Esophagus squamous epithelium (tissue), 4 donors: ENCODE measurements at regions not wholly inside any gene's neighbourhood (a gene's known extent, or its start where the extent isn't known, plus 50 kb on each side); places are given as distances from the start of the nearest gene placed in this dataset.

Source experiments
- POLR2A ChIP-seq, 4 donors: fragments of 450-650 bp; IDR thresholded peaks; one replicate each; pipeline ENCODE4 v1.6.1; 2017; ENCODE audit warnings: antibody characterized with exemption in 4 of 4, mild to moderate bottlenecking in 4 of 4, moderate library complexity in 3 of 4
- TF ChIP-seq, protein P1 (sequence below), 6 experiments: fragments of 450-650 bp in 4 of 6; fragments of 200-600 bp in 2 of 6; sonication (generic) in 2 of 6; IDR thresholded peaks; one replicate each; pipeline ENCODE4 v1.5.1; 2016 to 2019; ENCODE audit warnings: antibody characterized with exemption in 6 of 6, mild to moderate bottlenecking in 4 of 6, moderate library complexity in 4 of 6

GRCh38 chr2:59167514-59167913 lies 926.4 kb upstream of the FANCL start:
- TF ChIP-seq, protein P1, sequence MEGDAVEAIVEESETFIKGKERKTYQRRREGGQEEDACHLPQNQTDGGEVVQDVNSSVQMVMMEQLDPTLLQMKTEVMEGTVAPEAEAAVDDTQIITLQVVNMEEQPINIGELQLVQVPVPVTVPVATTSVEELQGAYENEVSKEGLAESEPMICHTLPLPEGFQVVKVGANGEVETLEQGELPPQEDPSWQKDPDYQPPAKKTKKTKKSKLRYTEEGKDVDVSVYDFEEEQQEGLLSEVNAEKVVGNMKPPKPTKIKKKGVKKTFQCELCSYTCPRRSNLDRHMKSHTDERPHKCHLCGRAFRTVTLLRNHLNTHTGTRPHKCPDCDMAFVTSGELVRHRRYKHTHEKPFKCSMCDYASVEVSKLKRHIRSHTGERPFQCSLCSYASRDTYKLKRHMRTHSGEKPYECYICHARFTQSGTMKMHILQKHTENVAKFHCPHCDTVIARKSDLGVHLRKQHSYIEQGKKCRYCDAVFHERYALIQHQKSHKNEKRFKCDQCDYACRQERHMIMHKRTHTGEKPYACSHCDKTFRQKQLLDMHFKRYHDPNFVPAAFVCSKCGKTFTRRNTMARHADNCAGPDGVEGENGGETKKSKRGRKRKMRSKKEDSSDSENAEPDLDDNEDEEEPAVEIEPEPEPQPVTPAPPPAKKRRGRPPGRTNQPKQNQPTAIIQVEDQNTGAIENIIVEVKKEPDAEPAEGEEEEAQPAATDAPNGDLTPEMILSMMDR (IDR thresholded peaks at IDR 0.05): no peak
- no peak for TF ChIP-seq POLR2A (IDR thresholded peaks at IDR 0.05)
